ENCODE measurements at regions not wholly inside any gene's neighbourhood (a gene's known extent, or its start where the extent isn't known, plus 50 kb on each side); places are given as distances from the start of the nearest gene placed in this dataset.
A peak's percentile ranks its signal among the peaks of the same experiment; 100 is the strongest.

- DNase-seq = no peak
These were observed 109.0 kb downstream of the SIK1 start for GRCh38 chr21:43317959-43318358.

- no peak for DNase-seq
These were observed 109.6 kb downstream of the SIK1 start for GRCh38 chr21:43317254-43317748.

DNA sequence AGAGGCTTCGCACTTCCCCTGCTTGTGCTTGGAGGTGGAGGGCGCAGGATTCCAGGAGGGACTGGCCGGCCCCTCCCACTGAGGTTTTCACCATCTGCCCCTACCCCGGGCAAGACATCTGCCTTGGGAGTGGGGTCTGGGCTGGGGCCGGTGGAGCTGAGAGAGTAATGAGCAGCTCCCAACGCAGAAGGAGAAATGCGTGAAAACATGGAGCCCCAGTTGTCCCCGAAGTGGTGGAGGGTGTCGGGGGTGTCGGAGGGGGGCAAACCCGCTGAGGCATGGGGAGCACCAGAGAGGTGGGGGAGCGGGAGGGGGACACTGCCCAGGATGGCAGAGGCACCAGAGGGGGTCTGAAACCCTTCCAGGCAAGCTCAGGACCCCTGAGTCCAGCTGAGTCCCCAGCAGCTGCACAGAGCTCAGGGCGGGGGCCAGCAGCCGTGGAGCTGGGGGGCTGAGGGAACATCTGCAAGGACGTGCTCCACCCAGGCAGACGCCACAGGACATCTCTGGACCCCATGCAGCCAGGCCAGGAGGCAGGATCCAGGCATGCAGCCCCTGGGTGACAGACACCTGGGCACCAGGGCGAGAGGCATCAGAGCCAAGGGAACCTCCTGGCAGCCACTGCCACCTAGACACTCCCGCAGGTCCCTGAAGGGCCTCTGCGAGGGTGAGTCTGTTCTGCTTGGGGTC lies 110.6 kb downstream of the SIK1 start:
- DNase-seq = no peak

DNA sequence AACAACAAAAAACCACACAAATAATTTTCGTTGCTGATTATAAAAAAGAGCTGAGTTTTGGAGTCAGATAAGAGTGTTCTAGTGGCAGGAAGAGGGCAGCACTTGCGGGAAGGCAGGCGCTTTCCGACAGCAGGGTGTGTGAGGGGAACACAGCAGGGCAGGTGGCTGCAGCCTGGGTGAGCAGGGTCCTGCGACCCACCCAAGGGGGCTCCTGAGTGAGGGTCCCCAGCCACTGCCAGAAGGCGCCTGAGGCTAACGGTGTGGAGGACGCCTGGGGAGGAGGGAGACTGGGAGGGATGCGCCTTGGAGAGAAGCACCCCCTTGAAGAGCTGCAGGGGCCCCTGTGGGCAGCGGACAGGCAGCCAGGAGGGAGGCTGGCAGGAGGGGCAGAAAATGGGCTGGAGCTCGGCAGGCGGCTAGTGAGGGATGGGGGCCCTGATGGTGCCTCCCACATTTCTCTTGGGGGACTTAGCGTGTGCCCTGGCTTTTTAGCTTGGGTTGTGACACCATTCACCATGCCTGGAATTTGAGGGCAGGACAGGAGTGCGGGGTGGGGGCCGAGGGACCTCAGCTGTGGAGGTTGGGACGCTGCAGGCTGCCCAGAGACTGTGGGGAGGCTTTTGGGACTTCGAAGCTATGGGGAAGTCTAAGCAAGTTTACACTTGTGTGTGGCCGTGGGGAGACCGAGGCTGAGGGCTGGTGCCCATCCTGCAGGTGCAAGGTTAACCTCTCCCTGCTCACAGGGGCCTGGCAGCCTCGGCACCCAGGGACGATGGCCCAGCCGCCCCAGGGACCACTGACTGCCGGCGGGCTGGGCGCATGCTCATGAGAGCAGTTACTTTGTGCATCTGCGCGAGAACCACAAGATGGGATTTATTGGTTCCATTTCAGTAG lies 111.4 kb downstream of the SIK1 start:
- DNase-seq = no peak

DNA sequence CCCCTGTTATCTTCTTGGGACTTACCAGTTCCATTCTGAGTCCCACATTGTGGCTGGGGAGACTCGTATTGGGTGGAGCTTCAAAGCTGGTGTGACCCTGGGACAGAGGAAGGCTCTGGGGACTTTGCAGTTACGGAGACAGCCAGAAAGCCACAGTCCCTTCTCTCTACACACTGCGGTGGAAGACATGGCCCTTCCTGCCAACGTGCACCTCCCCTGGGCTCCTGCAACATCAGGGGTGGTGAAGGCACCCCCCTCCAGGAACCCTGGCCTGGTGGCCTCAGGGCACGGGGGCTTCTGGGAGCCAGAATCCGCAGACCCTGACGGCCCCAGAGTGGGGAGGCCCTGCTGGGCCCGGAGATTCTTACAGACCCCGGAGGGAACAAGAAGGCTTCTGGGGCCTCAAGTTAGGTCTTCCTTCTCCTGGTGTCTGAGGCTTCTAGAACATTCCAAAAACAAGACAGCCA lies 113.0 kb downstream of the SIK1 start:
- DNase-seq = no peak

DNA sequence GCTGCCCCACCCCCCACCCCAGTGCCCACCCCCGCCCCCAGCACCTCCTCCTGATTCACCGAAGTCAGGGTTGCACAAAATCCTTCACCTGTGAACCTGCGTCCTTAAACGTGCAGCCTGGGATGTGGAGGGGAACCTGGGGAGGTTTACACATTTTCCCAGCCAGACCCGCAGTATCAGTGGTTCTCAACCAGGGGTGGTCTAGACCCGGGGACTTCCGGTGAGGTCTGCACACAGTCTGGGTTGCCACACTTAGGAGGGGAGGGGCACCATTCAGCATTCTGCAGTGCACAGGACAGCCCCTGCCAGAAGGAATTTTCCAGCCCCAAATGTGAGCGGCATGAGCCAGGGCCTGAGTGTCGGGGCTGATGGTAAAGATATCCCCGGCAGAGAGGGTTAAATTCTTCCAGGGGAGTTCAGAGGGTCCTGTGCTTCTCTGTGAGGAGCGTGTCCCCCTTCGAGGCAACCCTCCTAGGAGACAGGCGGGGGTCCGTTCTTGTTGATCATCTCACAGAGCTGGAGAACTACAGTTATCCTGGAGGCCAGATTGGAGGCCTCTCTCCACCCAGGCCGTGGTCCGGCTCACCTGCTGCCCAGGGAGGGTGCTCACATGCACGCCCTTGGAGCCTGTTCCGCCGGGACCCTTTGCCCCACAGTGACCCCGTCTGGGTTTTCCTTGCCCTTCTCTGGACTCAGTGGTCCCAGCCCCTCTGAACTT lies 113.6 kb downstream of the SIK1 start:
- DNase-seq = no peak

DNA sequence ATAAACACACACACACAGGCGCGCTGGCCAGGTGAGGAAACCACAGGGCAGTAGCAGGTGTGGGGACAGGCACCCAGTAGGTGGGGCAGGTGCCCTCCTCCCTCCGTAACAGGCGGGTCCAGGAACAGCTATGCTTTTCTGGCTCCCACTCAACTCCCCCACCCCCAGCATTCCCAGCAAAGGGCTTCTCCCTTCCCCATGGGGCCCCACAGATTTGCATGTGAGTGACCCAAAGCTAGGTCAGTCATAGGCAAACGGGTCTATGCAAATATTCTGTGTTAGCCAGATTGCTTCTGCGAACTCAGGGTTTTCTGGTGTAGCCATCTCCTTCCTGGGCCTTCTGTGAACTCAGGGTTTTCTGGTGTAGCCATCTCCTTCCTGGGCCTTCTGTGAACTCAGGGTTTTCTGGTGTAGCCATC lies 114.2 kb downstream of the SIK1 start:
- DNase-seq = no peak

DNA sequence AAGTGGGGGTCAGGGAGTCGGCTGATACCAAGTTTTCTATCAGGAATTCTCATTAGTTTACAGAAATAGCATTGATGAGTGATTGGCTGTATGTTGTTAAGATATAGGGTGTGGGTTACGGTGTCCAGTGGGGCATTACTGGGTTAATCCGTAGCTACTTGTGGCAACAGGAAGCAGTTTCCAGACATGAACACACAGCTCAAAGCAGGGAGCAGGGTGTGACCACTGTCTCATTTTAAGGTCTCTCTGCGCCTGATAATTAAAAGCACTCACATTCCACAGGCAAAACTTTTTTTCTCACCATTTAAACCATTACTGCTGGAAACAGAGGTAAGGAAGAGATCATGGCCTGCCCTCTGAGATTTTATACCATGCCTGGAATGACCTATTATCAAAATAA lies 114.9 kb downstream of the SIK1 start:
- no peak for DNase-seq

- peak; percentile 43 for DNase-seq
These were observed 115.6 kb downstream of the SIK1 start for GRCh38 chr21:43311301-43311817.

- DNase-seq = no peak
These were observed 118.1 kb downstream of the SIK1 start for GRCh38 chr21:43308815-43309283.

DNA sequence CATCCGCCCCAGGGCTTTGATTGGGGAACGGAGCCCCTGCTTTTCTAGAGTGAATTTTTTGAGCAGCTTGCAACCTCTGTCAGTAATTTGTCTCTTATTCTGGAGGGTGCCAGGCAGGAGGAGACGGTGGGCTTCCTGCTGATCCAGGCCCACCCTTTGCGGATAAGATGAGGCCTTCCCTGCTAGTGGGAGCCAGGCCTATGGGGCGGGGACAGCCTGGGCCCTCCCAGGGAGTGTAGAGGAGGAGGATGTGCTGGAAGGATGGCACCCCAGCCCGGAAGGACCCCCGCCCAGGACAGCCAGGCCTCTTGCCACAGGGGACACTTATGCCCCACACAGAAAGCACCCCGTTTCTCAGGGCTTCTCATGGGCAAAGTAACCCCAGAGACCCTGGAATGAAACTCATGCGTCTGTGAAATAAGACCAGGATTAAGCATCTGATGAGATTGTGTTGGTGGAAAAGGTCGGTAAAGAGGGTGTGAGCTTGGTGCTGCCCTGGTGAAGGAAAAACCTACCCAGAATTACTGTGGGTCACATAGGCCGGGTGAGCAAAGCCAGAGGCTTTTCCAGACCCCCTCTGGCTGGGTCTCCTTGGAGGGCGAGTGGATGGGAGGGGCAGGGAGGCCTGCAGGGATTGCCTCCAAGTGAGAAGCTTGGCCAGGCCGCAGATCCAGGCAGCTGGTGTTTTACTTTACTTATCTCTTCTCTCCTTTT lies 118.7 kb downstream of the SIK1 start:
- DNase-seq = no peak

DNA sequence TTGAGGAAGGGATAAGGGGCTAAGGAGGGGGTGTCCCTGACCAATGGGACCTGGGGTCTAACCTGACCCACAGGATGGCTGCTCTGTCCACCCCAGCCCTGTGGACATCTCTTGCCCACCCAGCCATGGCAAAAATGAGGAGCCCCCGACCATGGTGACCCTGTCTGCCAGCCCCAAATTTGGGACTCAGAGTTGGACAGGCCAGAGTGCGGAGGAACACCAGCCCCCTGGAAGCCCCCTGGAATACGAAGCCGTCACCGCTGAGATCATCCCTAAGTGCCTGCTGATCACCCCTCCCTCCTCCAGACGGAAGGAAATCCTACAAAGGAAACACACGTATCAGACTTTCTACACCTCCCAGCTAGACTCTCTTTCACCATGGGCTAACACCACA lies 119.3 kb downstream of the SIK1 start:
- no peak for DNase-seq

- DNase-seq = no peak
These were observed 119.8 kb downstream of the SIK1 start for GRCh38 chr21:43306911-43307676.

DNA sequence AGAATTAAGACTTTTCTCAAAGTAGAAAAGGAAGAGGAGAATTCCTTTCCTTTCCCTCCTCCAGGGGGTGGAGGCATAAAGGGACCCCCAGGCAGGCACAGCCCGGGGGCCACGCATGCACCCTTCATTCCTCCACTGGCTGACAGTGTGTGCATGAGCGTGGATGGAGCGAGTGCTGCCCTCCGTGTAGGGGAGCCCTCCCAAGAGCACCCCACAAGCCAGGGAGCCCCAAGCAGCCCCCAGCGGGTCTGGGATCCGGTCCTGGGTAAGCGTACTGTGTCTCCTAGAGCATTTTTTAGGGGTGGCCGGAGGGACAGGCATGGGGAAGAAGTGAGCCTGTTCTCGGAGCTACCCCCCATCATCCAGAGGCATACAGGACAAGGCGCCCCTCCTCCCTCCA lies 120.5 kb downstream of the SIK1 start:
- DNase-seq = no peak

GRCh38 chr21:43305811-43306311 lies 121.1 kb downstream of the SIK1 start:
- DNase-seq = no peak

- no peak for DNase-seq
These were observed 121.6 kb downstream of the SIK1 start for GRCh38 chr21:43305336-43305665.

GRCh38 chr21:43304621-43305335 lies 122.2 kb downstream of the SIK1 start:
- no peak for DNase-seq

DNA sequence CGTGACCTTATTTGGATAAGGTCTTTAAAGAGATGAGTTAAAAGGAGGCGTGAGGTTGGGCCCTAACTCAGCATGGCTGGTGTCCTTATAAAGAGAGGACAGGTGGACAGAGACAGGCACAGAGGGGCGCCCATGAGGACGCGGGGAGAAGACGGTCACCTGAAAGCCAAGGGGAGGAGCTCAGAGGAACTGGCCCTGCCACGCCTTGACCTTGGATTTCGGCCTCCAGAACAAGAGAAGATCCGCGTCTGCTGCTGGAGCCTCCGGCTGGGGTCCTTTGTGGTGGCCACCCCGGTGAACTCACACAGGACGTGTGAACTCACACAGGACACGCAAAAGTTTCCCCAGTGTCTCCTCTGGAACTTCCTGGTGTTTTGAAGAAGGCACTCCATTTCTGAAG lies 122.7 kb downstream of the SIK1 start:
- DNase-seq = no peak

- no peak for DNase-seq
These were observed 123.4 kb downstream of the SIK1 start for GRCh38 chr21:43303275-43304178.

Data from renal pelvis (tissue), 1 donor.